ENCODE measurements at regions not wholly inside any gene's neighbourhood (a gene's known extent, or its start where the extent isn't known, plus 50 kb on each side); places are given as distances from the start of the nearest gene placed in this dataset.
A peak's percentile ranks its signal among the peaks of the same experiment; 100 is the strongest.

- TF ChIP-seq, protein P1, sequence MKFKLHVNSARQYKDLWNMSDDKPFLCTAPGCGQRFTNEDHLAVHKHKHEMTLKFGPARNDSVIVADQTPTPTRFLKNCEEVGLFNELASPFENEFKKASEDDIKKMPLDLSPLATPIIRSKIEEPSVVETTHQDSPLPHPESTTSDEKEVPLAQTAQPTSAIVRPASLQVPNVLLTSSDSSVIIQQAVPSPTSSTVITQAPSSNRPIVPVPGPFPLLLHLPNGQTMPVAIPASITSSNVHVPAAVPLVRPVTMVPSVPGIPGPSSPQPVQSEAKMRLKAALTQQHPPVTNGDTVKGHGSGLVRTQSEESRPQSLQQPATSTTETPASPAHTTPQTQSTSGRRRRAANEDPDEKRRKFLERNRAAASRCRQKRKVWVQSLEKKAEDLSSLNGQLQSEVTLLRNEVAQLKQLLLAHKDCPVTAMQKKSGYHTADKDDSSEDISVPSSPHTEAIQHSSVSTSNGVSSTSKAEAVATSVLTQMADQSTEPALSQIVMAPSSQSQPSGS (IDR thresholded peaks at IDR 0.05; ENCODE audit: low read length): peak; percentile 96
- TF ChIP-seq MTA2 (IDR thresholded peaks at IDR 0.05; ENCODE audit: low read depth) (peak; percentile 98), PAX5 (IDR thresholded peaks at IDR 0.05; ENCODE audit: borderline replicate concordance, low read depth, low read length) (peak; percentile 82; the same call in 1 of the 2 replicates), RBBP5 (conservative IDR thresholded peaks at IDR 0.05) (no peak), HCFC1 (IDR thresholded peaks at IDR 0.05; ENCODE audit: low read length) (no peak), SREBF1 (IDR thresholded peaks at IDR 0.05; ENCODE audit: low read length) (no peak), RAD51 (IDR thresholded peaks at IDR 0.05) (no peak), PKNOX1 (IDR thresholded peaks at IDR 0.05) (no peak), MEF2A (IDR thresholded peaks at IDR 0.05; ENCODE audit: insufficient read depth, low read depth, low read length) (peak; percentile 85), BMI1 (IDR thresholded peaks at IDR 0.05; ENCODE audit: borderline replicate concordance) (peak; percentile 83), EGR1 (IDR thresholded peaks at IDR 0.05; ENCODE audit: borderline replicate concordance in 1 of 2, low read depth in 2 of 2, low read length in 2 of 2) (no peak), IKZF2 (IDR thresholded peaks at IDR 0.05) (peak; percentile 99), BACH1 (IDR thresholded peaks at IDR 0.05; ENCODE audit: borderline replicate concordance) (peak; percentile 90; the same call in 1 of the 2 replicates)
- TF ChIP-seq, protein P2, sequence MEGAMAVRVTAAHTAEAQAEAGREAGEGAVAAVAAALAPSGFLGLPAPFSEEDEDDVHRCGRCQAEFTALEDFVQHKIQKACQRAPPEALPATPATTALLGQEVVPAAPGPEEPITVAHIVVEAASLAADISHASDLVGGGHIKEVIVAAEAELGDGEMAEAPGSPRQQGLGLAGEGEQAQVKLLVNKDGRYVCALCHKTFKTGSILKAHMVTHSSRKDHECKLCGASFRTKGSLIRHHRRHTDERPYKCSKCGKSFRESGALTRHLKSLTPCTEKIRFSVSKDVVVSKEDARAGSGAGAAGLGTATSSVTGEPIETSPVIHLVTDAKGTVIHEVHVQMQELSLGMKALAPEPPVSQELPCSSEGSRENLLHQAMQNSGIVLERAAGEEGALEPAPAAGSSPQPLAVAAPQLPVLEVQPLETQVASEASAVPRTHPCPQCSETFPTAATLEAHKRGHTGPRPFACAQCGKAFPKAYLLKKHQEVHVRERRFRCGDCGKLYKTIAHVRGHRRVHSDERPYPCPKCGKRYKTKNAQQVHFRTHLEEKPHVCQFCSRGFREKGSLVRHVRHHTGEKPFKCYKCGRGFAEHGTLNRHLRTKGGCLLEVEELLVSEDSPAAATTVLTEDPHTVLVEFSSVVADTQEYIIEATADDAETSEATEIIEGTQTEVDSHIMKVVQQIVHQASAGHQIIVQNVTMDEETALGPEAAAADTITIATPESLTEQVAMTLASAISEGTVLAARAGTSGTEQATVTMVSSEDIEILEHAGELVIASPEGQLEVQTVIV (IDR thresholded peaks at IDR 0.05; ENCODE audit: borderline replicate concordance, partially characterized antibody): no peak
- TF ChIP-seq, protein P3, sequence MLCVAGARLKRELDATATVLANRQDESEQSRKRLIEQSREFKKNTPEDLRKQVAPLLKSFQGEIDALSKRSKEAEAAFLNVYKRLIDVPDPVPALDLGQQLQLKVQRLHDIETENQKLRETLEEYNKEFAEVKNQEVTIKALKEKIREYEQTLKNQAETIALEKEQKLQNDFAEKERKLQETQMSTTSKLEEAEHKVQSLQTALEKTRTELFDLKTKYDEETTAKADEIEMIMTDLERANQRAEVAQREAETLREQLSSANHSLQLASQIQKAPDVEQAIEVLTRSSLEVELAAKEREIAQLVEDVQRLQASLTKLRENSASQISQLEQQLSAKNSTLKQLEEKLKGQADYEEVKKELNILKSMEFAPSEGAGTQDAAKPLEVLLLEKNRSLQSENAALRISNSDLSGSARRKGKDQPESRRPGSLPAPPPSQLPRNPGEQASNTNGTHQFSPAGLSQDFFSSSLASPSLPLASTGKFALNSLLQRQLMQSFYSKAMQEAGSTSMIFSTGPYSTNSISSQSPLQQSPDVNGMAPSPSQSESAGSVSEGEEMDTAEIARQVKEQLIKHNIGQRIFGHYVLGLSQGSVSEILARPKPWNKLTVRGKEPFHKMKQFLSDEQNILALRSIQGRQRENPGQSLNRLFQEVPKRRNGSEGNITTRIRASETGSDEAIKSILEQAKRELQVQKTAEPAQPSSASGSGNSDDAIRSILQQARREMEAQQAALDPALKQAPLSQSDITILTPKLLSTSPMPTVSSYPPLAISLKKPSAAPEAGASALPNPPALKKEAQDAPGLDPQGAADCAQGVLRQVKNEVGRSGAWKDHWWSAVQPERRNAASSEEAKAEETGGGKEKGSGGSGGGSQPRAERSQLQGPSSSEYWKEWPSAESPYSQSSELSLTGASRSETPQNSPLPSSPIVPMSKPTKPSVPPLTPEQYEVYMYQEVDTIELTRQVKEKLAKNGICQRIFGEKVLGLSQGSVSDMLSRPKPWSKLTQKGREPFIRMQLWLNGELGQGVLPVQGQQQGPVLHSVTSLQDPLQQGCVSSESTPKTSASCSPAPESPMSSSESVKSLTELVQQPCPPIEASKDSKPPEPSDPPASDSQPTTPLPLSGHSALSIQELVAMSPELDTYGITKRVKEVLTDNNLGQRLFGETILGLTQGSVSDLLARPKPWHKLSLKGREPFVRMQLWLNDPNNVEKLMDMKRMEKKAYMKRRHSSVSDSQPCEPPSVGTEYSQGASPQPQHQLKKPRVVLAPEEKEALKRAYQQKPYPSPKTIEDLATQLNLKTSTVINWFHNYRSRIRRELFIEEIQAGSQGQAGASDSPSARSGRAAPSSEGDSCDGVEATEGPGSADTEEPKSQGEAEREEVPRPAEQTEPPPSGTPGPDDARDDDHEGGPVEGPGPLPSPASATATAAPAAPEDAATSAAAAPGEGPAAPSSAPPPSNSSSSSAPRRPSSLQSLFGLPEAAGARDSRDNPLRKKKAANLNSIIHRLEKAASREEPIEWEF (IDR thresholded peaks at IDR 0.05; ENCODE audit: insufficient replicate concordance, low read depth, low read length): peak; percentile 18
Observed at GRCh38 chr3:150114873-150115540, 144.3 kb upstream of the PFN2 start (continued).
